Nephron (organoid): ENCODE measurements at regions not wholly inside any gene's neighbourhood (a gene's known extent, or its start where the extent isn't known, plus 50 kb on each side); places are given as distances from the start of the nearest gene placed in this dataset.

Source experiments
- H3K27ac Mint-ChIP-seq, 3 experiments: 2 replicates each; pipeline ENCODE4 v1.8.0; 2020; ENCODE audit warnings: mixed read lengths in 3 of 3, mild to moderate bottlenecking in 2 of 3, moderate library complexity in 1 of 3
- H3K27me3 Mint-ChIP-seq: 2 replicates; pipeline ENCODE4 v1.8.0; 2021; ENCODE audit warnings: low read depth, mild to moderate bottlenecking, moderate library complexity, mixed read lengths
- H3K36me3 Mint-ChIP-seq: 2 replicates; pipeline ENCODE4 v1.8.0; 2020; ENCODE audit warnings: low read depth, mixed read lengths
- H3K4me1 Mint-ChIP-seq: 2 replicates; pipeline ENCODE4 v1.8.0; 2020; ENCODE audit warnings: mixed read lengths
- H3K4me3 Mint-ChIP-seq, 3 experiments: 2 replicates each; pipeline ENCODE4 v1.8.0; 2020; ENCODE audit warnings: mild to moderate bottlenecking in 3 of 3, mixed read lengths in 3 of 3, moderate library complexity in 2 of 3
- H3K9me3 Mint-ChIP-seq: 2 replicates; pipeline ENCODE4 v1.8.0; 2020; ENCODE audit warnings: mixed read lengths
- CTCF ChIP-seq, 3 experiments: fragments of 200-600 bp; sonication (generic); IDR thresholded peaks; one replicate each; pipeline ENCODE4 v1.5.0; 2021; ENCODE audit warnings: antibody characterized with exemption in 3 of 3; ENCODE audit not compliant: unreplicated experiment in 3 of 3

- H3K27ac Mint-ChIP-seq, result no peak overlapping the region
- H3K27me3 Mint-ChIP-seq, result no peaks in the 10 kb centered on the region
- no peaks in the 10 kb centered on the region for H3K36me3 Mint-ChIP-seq
- H3K4me1 Mint-ChIP-seq, result no peaks in the 10 kb centered on the region
- H3K9me3 Mint-ChIP-seq, result no peaks in the 10 kb centered on the region
- no peak for TF ChIP-seq CTCF (IDR thresholded peaks at IDR 0.05; ENCODE audit: unreplicated experiment in 3 of 3)
- H3K4me3 Mint-ChIP-seq, result no peak overlapping the region
These were observed 422.2 kb upstream of the FOXG1 start for GRCh38 chr14:28344381-28344780.

GRCh38 chr14:28348797-28349196, 417.8 kb upstream of the FOXG1 start:
- H3K36me3 Mint-ChIP-seq, result no peaks in the 10 kb centered on the region
- H3K9me3 Mint-ChIP-seq, result no peaks in the 10 kb centered on the region
- H3K27me3 Mint-ChIP-seq, result no peaks in the 10 kb centered on the region
- TF ChIP-seq CTCF (IDR thresholded peaks at IDR 0.05; ENCODE audit: unreplicated experiment in 3 of 3), result no peak
- no peaks in the 10 kb centered on the region for H3K4me1 Mint-ChIP-seq
- no peak overlapping the region for H3K4me3 Mint-ChIP-seq
- H3K27ac Mint-ChIP-seq, result no peak overlapping the region

- Mint-ChIP-seq H3K9me3 (peaks cover 14% of the 10 kb centered on the region), H3K27me3 (no peaks in the 10 kb centered on the region), H3K36me3 (no peaks in the 10 kb centered on the region), H3K4me1 (no peaks in the 10 kb centered on the region), H3K4me3 (no peak overlapping the region), H3K27ac (no peak overlapping the region)
- TF ChIP-seq CTCF (IDR thresholded peaks at IDR 0.05; ENCODE audit: unreplicated experiment in 3 of 3), result no peak
These were observed 409.8 kb upstream of the FOXG1 start for GRCh38 chr14:28356819-28357218.

- H3K36me3 Mint-ChIP-seq, result no peaks in the 10 kb centered on the region
- H3K27me3 Mint-ChIP-seq, result no peaks in the 10 kb centered on the region
- no peak overlapping the region for H3K4me3 Mint-ChIP-seq
- H3K27ac Mint-ChIP-seq, result no peak overlapping the region
- no peak for TF ChIP-seq CTCF (IDR thresholded peaks at IDR 0.05; ENCODE audit: unreplicated experiment in 3 of 3)
- H3K4me1 Mint-ChIP-seq, result no peaks in the 10 kb centered on the region
- H3K9me3 Mint-ChIP-seq, result peaks cover 24% of the 10 kb centered on the region
These were observed 405.1 kb upstream of the FOXG1 start for GRCh38 chr14:28361486-28361885.

- Mint-ChIP-seq H3K4me3 (no peak overlapping the region), H3K4me1 (no peaks in the 10 kb centered on the region), H3K9me3 (peaks cover 19% of the 10 kb centered on the region), H3K27ac (no peak overlapping the region), H3K36me3 (no peaks in the 10 kb centered on the region), H3K27me3 (no peaks in the 10 kb centered on the region)
- no peak for TF ChIP-seq CTCF (IDR thresholded peaks at IDR 0.05; ENCODE audit: unreplicated experiment in 3 of 3)
These were observed 401.1 kb upstream of the FOXG1 start for GRCh38 chr14:28365510-28365909.

GRCh38 chr14:28373721-28374120, 392.9 kb upstream of the FOXG1 start:
- no peak overlapping the region for H3K27ac Mint-ChIP-seq
- H3K4me1 Mint-ChIP-seq, result no peaks in the 10 kb centered on the region
- H3K36me3 Mint-ChIP-seq, result no peaks in the 10 kb centered on the region
- no peak for TF ChIP-seq CTCF (IDR thresholded peaks at IDR 0.05; ENCODE audit: unreplicated experiment in 3 of 3)
- H3K4me3 Mint-ChIP-seq, result no peak overlapping the region
- H3K27me3 Mint-ChIP-seq, result no peaks in the 10 kb centered on the region
- no peaks in the 10 kb centered on the region for H3K9me3 Mint-ChIP-seq
